GM12891 (cell line): ENCODE measurements at regions not wholly inside any gene's neighbourhood (a gene's known extent, or its start where the extent isn't known, plus 50 kb on each side); places are given as distances from the start of the nearest gene placed in this dataset.

Experiments
- DNase-seq: peaks from one replicate; pipeline ENCODE4 v3.0.0; 2011; ENCODE audit warnings: low spot score; ENCODE audit not compliant: insufficient read length
- FAIRE-seq: peaks from 2 replicates; lab custom pipeline; 2011; peaks lifted over from hg19 to GRCh38; lab: Jason Lieb, UNC
- PAX5 ChIP-seq: IDR thresholded peaks from 2 replicates; pipeline ENCODE4 v1.6.1; 2011; ENCODE audit warnings: low read length, moderate library complexity, mild to moderate bottlenecking; ENCODE audit not compliant: insufficient read depth, severe bottlenecking
- POLR2A ChIP-seq: IDR thresholded peaks from 2 replicates; pipeline ENCODE4 v1.6.1; 2011; ENCODE audit warnings: low read depth, low read length, control low read depth
- POLR2AphosphoS5 ChIP-seq: IDR thresholded peaks from 2 replicates; pipeline ENCODE4 v1.6.1; 2011; ENCODE audit warnings: low read depth, low read length, control low read depth
- POU2F2 ChIP-seq: IDR thresholded peaks from 2 replicates; pipeline ENCODE4 v1.6.1; 2011; ENCODE audit warnings: low read depth, mild to moderate bottlenecking, control low read depth, low read length, moderate library complexity
- SPI1 ChIP-seq: IDR thresholded peaks from 2 replicates; pipeline ENCODE4 v1.6.1; 2011; ENCODE audit warnings: low read depth, low read length, control low read depth
- TAF1 ChIP-seq: IDR thresholded peaks from 2 replicates; pipeline ENCODE4 v1.6.1; 2011; ENCODE audit warnings: low read depth, low read length, control low read depth

DNA sequence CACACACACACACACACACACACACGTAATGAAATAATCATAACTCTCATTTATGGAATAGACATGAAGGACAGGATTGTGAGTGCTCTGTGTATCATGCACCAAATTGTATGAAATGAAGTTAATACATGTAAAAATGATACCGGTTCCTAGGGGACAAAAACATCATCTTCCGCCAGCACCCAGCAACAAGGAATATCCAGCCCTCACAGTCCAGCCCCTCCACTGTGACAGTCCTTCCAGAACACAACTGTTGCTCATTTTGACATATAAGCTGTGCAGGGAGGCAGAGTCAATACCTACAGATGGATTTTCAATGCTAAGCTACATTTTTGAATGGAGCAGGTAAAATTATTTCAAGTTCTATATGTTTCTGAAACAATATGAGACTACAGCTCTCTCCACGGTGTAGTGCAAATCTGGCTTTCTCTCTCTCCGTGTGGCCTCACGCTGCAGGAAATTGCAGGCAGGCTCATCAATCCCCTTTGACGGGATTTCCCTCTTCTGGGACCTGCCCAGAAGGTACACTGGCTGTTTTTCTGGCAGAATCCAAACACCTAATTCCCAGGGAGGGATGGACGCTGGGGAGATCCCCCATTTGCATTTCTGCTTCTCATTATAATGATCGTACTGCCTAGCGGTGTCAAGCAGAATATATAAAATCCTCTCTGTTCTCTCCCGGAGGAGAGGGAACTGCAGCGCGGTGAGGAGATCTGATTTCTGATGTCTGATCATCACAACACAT is 494.0 kb downstream of the LIG4 start:
- TF ChIP-seq POLR2AphosphoS5, result no peak
- no peak for TF ChIP-seq PAX5
- TF ChIP-seq SPI1, result no peak
- no peak for TF ChIP-seq POU2F2
- no peak for TF ChIP-seq POLR2A
- no peak for TF ChIP-seq TAF1
- DNase-seq, result no peak
- no peak for FAIRE-seq

DNA sequence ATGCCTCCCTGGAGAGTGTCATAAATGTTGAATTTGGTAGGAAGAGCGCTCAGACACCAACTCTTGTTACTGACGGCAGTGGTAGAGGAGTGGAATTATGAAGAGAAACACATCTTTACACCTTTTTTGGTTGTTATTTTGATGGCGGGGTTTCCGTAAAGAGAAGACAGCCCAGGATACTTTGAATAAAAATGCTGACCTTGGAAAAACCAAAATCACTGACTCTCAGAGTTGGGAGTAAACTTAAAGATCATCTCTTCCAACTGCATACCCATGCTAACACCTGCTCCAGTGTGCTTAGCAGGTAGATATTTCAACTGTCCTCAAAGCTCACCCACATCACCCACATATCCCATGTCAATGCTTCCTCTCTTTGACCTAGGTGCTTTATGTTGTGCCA is 498.6 kb downstream of the LIG4 start:
- no peak for TF ChIP-seq POU2F2
- TF ChIP-seq PAX5, result no peak
- no peak for TF ChIP-seq POLR2A
- FAIRE-seq, result no peak
- DNase-seq, result no peak

DNA sequence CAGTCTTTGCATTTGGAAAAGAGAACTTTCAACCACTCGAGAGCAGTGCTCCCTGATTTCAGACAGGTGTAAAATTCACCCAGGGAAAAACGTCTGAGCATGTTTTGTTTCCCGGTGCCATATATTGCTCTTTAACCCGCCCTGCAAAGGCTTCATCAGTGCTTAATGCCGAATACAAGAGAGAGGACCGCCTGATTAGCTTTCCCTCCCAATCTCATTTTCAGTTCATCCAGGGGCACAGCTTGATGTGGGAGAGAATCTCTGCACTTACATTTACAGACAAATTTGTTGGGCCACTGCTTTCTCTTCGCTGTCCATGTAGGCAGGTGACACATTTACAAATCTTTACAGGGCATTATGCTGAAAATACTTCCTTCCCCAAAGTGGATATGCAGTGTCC is 499.1 kb downstream of the LIG4 start:
- DNase-seq, result no peak
- no peak for TF ChIP-seq POLR2AphosphoS5
- no peak for TF ChIP-seq POU2F2
- no peak for TF ChIP-seq SPI1
- no peak for TF ChIP-seq PAX5
- TF ChIP-seq TAF1, result no peak
- TF ChIP-seq POLR2A, result no peak
- no peak for FAIRE-seq

DNA sequence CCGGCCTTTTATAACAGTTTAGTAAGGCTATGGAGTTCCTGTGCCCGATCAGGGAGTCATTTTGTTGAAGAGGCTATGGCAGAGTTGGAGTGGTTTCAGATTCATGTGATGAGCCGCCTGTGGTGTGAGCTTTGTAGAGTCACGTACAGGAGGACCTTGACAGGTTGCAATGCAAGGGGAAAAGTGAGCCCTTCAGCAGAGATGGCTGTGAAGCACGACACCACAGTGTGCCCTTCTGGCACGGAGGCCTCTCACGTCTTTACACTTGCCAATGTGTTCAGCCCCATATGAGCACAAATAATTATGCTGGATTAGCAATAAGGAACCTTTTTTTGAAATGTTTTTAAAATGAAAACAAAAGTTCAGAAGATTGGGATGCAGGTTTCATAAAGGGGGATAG is 499.8 kb downstream of the LIG4 start:
- TF ChIP-seq POLR2A, result no peak
- TF ChIP-seq TAF1, result no peak
- TF ChIP-seq POU2F2, result no peak
- no peak for TF ChIP-seq POLR2AphosphoS5
- TF ChIP-seq SPI1, result no peak
- TF ChIP-seq PAX5, result no peak
- FAIRE-seq (no peak), DNase-seq (no peak)

DNA sequence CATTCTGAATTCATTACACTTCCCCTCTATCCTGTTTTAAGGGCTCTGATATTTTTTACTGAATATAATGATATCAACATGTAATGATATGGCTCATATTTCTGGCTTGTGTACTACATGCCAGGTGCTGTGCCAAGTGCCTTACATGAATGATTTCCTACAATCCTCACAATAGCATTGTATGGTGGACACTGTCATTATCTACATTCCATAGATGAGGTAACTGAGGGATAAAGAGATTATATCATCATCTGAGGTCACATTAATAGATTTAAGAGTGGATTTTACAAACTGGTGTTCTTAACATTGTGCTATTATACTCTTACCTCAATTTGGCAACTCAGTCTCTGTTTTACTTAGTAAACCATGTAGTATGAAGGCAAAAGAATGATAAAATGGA is 502.0 kb downstream of the LIG4 start:
- no peak for TF ChIP-seq TAF1
- no peak for TF ChIP-seq POLR2AphosphoS5
- no peak for TF ChIP-seq PAX5
- TF ChIP-seq POLR2A, result no peak
- TF ChIP-seq POU2F2, result no peak
- no peak for TF ChIP-seq SPI1
- no peak for FAIRE-seq
- no peak for DNase-seq

DNA sequence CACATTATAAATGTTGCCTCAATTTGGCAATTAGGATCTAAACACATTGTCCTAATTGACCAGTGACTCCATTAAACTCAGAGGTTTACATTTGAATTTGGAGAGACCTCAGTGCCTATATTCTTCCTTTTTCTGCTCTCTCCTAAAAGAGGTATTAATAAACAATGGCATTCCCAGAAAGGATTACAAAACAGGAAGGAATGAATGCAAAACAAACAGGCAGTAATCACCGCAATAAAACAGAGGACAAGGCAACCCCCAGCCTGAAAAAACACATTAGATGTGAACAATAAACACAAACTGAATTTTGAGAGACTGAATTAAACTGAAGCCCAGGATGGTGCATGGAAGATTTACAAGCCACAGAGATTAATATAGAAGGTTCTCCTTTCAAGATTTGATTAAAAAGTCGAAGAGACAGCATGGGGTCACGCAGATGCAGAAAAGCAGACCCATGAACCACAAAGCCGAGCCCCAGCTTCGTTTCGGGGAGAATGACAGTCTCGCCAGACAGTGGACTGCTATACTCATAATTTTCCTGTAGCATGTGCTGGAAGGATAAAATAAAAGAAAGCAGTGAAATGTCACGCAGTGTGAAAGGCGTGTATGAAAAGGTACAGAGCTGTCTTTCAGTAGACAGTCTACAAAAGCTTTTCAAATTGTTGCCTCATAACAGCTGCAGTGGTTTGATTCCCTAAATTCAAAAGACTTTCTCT is 503.0 kb downstream of the LIG4 start:
- no peak for FAIRE-seq
- no peak for DNase-seq
- TF ChIP-seq POLR2AphosphoS5, result no peak
- TF ChIP-seq POLR2A, result no peak
- no peak for TF ChIP-seq TAF1
- no peak for TF ChIP-seq SPI1
- no peak for TF ChIP-seq PAX5
- TF ChIP-seq POU2F2, result no peak

DNA sequence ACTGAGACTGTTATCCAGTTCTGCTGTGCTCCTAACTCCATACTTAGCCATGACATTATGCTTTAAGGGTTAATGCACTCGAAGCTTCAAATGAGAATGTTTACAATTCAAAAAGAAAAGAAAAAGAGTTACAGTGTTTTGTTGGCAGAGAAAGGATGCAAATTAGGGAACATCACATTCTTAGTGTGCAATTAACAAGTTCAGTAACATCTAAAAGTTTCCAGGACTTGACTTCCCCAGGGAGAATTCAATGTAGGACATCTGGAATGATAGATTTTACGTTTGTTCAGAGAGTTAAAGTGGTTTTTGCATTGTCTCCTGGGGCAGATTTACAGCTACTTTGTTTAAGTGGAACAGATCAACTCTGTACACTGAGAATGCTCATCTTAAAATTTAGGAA is 525.2 kb downstream of the LIG4 start:
- FAIRE-seq, result no peak
- TF ChIP-seq SPI1, result no peak
- no peak for TF ChIP-seq TAF1
- no peak for DNase-seq

DNA sequence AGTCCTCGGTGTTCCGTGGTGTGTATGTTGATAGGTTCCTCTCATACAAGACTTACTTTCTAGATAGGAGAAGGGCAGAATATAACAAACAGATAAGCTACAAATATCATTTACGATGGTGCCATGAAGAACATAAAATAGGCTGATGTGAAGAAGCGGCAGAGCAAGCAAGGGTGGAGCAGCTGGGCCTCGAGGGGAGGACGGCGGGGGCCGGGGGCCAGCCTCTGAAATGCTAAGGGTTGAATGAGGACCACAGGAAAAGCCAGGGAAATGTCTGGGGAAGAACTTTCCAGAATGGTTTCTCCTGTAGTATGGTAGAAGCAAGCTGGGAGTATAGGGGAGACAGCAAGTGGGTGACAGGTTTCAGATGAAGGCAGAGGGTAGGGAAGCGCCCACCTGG is 529.5 kb downstream of the LIG4 start:
- TF ChIP-seq POLR2AphosphoS5 (no peak), POU2F2 (no peak), PAX5 (no peak), TAF1 (no peak), SPI1 (no peak), POLR2A (no peak)
- no peak for DNase-seq
- no peak for FAIRE-seq

DNA sequence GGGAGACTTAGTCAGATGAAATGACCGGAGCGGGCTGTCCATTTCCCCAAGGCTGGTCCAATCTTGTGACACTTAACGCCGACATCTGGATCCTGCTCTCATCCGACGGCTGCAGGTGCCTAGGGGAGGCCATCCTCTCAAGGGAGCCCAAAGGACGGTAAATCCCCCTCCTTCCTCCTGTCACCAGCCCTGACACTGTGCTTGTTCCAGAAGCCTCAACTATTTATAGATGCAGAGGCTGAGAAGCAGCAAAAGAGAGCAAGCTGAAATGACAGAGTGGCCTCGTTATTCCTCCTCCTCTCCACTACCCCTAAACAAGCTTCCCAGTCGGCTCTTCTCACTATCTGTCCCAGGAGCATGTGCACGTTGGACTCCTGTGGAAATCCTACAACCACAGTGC is 533.7 kb downstream of the LIG4 start:
- DNase-seq (no peak), FAIRE-seq (no peak)

DNA sequence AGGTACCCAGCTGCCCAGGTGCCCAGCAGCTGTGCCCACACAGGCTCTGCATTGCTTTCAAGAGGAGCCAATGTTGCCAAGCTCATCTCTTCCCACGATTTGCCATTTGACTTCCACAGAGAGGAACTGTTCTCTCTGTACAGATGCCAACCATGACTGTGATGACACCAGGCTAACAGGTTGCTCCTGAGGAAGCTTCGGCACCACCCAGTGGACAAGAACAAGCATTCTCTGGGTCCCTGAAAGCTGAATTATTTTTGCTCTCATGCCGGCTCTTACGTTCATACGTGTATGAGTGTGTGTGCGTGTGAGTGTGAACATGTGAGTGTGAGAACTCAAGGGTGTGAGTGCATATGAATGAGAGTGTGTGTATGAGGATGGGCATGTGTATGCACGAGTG is 535.2 kb downstream of the LIG4 start:
- no peak for TF ChIP-seq TAF1
- no peak for TF ChIP-seq PAX5
- no peak for TF ChIP-seq SPI1
- TF ChIP-seq POLR2AphosphoS5, result no peak
- no peak for TF ChIP-seq POU2F2
- DNase-seq (no peak), FAIRE-seq (no peak)

More for the DNA sequence above, 533.7 kb downstream of the LIG4 start:
- TF ChIP-seq POU2F2, result no peak
- TF ChIP-seq POLR2A, result no peak
- no peak for TF ChIP-seq POLR2AphosphoS5
- no peak for TF ChIP-seq SPI1
- no peak for TF ChIP-seq TAF1
- TF ChIP-seq PAX5, result no peak
